LNCAP (cell line): ENCODE measurements at regions not wholly inside any gene's neighbourhood (a gene's known extent, or its start where the extent isn't known, plus 50 kb on each side); places are given as distances from the start of the nearest gene placed in this dataset.

Source experiments
- TF ChIP-seq, protein P1 (sequence below): fragments of 450-650 bp; IDR thresholded peaks from 2 replicates; pipeline ENCODE4 v1.5.1; 2017; ENCODE audit warnings: mild to moderate bottlenecking

- TF ChIP-seq, protein P1, sequence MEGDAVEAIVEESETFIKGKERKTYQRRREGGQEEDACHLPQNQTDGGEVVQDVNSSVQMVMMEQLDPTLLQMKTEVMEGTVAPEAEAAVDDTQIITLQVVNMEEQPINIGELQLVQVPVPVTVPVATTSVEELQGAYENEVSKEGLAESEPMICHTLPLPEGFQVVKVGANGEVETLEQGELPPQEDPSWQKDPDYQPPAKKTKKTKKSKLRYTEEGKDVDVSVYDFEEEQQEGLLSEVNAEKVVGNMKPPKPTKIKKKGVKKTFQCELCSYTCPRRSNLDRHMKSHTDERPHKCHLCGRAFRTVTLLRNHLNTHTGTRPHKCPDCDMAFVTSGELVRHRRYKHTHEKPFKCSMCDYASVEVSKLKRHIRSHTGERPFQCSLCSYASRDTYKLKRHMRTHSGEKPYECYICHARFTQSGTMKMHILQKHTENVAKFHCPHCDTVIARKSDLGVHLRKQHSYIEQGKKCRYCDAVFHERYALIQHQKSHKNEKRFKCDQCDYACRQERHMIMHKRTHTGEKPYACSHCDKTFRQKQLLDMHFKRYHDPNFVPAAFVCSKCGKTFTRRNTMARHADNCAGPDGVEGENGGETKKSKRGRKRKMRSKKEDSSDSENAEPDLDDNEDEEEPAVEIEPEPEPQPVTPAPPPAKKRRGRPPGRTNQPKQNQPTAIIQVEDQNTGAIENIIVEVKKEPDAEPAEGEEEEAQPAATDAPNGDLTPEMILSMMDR: no peak
These were observed 439.6 kb upstream of the ADAMTS5 start for GRCh38 chr21:27406300-27407009.

DNA sequence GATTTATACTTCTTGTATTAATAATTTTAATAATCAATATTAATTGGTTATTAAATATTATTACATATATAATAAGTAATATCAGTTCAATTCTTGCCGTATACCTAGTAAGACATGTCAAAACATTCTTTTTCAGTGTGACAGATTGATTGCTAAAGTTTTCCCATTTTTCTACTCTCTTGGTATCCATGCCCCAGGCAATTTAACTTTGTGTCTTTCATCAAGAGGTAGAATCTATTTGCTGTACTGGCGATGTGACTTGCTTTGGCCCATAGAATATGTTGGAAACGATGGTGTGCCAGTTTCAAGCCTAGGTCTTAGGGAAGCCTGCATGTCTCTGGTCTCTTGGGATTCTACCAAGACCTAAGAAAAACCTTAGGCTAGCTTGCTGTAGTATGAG is 436.1 kb upstream of the ADAMTS5 start:
- TF ChIP-seq, protein P1: no peak

- TF ChIP-seq, protein P1: no peak
These were observed 433.2 kb upstream of the ADAMTS5 start for GRCh38 chr21:27400045-27400444.

DNA sequence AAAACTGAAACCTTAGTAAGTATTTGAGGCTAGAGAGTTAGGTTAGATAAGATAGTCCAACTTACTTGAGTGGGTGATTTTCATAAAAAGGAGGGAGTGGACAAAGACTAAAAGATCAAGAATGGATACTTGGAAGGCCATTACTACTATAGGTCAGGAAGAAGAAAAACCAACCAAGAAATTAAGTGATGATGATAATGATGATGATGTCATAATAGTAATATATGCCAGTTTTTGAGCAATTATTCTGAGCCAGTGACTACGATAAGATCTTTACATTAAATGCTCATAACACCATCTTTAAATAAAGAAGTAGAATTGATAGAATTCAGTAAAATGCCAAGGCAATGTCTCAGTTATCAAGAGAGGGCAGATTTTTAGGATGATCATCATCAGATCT is 430.7 kb upstream of the ADAMTS5 start:
- TF ChIP-seq, protein P1: no peak

DNA sequence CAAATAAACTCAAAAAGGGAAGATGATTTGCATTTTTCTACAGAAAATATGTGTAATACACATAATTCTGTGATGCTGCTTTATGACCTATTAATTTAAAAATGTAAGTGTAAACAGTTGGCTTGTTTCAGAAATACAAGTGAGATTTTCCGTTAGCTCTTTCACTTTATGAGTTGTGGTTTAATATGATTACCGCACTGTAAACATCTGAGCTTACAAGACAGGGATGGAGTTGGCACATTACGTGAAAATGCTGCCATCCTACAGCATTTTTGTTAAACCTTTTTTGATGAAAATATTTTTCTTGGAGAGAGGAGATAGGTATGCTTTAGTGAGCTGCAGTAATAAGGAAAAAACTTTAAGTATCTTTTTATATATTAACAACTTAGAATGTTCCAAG is 426.8 kb upstream of the ADAMTS5 start:
- TF ChIP-seq, protein P1: no peak

- TF ChIP-seq, protein P1: no peak
These were observed 425.1 kb upstream of the ADAMTS5 start for GRCh38 chr21:27391990-27392389.

DNA sequence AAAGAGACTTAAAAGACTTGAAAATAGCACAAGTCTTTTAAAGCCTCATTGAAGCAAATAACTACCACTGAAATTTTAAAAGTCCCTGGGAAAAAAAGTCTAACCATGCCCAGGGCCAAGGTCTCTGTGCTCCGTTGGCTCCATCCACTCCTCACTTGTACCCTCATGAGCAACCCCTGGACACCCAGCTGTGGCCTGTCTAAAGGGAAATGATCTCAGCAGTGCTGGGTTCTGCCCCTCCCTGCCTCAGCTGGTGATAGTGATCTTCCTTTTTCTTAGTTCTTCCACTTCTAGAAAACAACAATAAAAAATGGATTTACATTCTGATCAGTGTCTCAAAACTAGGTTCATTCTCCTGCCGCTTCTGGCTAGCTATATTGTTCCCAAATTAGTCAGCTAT is 423.5 kb upstream of the ADAMTS5 start:
- TF ChIP-seq, protein P1: no peak

GRCh38 chr21:27388825-27389224 is 421.9 kb upstream of the ADAMTS5 start:
- TF ChIP-seq, protein P1: no peak
